ENCODE measurements at regions not wholly inside any gene's neighbourhood (a gene's known extent, or its start where the extent isn't known, plus 50 kb on each side); places are given as distances from the start of the nearest gene placed in this dataset.

DNA sequence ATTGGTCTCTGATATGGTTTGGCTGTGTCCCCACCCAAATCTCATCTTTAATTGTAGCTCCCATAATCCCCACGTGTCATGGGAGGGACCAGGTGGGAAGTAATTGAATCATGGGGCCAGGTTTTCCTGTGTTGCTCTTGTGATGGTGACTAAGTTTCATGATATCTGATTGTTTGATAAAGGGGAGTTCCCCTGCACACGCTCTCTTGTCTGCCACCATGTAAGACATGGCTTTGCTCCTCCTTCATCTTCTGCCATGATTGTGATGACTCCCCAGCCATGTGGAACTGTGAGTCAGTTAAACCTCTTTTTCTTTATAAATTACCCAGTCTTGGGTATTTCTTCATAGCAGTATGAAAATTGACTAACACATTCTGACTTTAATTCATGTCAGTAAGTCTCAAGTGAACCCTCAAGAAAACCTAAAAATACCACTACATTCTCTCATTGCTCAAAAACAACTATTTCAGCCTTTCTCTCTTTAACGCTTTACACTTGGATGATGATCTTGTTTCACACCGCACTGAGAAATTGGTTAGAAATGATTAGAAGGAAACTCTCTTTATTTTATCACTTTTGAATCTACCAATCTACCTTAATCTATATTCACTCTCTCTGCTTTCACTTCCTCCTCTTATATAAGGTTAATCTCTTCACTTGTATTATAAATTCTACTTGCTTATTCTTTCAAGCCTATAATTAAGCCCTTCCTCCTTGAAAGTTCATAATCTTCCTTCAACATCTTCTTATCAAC, 110.1 kb downstream of the GALR1 start:
- no peaks in the 10 kb centered on the region for H3K27me3 ChIP-seq (ENCODE audit: control insufficient read depth, insufficient read depth, low read length)
- H2AFZ ChIP-seq (ENCODE audit: low read length) = no peak overlapping the region
- no peaks in the 10 kb centered on the region for H3K9me3 ChIP-seq (ENCODE audit: control insufficient read depth, insufficient read depth, low read depth, low read length)
- no peak overlapping the region for H3K9ac ChIP-seq (ENCODE audit: insufficient read depth, low read length)
- H4K20me1 ChIP-seq (ENCODE audit: control insufficient read depth, extremely low read depth, insufficient read depth, low read length) = no peaks in the 10 kb centered on the region
- no peak overlapping the region for H3K27ac ChIP-seq (ENCODE audit: insufficient read depth, low read length)
- no peaks in the 10 kb centered on the region for H3K4me1 ChIP-seq (ENCODE audit: control insufficient read depth, extremely low read depth, insufficient read depth, low read length)
- H3K79me2 ChIP-seq (ENCODE audit: control insufficient read depth, insufficient read depth, low read length) = no peaks in the 10 kb centered on the region
- no peaks in the 10 kb centered on the region for H3K36me3 ChIP-seq (ENCODE audit: control insufficient read depth, insufficient read depth, low read length)
- H3K4me3 ChIP-seq (replicated peaks in 1 of 4; ENCODE audit: control extremely low read depth in 1 of 4, insufficient read depth in 1 of 4, low read depth in 3 of 4, low read length in 4 of 4) = no peak overlapping the region
- TF ChIP-seq, protein P1, sequence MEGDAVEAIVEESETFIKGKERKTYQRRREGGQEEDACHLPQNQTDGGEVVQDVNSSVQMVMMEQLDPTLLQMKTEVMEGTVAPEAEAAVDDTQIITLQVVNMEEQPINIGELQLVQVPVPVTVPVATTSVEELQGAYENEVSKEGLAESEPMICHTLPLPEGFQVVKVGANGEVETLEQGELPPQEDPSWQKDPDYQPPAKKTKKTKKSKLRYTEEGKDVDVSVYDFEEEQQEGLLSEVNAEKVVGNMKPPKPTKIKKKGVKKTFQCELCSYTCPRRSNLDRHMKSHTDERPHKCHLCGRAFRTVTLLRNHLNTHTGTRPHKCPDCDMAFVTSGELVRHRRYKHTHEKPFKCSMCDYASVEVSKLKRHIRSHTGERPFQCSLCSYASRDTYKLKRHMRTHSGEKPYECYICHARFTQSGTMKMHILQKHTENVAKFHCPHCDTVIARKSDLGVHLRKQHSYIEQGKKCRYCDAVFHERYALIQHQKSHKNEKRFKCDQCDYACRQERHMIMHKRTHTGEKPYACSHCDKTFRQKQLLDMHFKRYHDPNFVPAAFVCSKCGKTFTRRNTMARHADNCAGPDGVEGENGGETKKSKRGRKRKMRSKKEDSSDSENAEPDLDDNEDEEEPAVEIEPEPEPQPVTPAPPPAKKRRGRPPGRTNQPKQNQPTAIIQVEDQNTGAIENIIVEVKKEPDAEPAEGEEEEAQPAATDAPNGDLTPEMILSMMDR (conservative IDR thresholded peaks at IDR 0.05 in 1 of 2, IDR thresholded peaks at IDR 0.05 in 1 of 2; ENCODE audit: low read depth in 1 of 2, low read length in 2 of 2) = no peak
- TF ChIP-seq EZH2 (IDR thresholded peaks at IDR 0.05; ENCODE audit: low read length, missing control alignments) = no peak
- H3K4me2 ChIP-seq (ENCODE audit: extremely low read depth, insufficient read depth, low read length) = no peak overlapping the region
- no peak for DNase-seq (ENCODE audit: low read depth in 2 of 2)

DNA sequence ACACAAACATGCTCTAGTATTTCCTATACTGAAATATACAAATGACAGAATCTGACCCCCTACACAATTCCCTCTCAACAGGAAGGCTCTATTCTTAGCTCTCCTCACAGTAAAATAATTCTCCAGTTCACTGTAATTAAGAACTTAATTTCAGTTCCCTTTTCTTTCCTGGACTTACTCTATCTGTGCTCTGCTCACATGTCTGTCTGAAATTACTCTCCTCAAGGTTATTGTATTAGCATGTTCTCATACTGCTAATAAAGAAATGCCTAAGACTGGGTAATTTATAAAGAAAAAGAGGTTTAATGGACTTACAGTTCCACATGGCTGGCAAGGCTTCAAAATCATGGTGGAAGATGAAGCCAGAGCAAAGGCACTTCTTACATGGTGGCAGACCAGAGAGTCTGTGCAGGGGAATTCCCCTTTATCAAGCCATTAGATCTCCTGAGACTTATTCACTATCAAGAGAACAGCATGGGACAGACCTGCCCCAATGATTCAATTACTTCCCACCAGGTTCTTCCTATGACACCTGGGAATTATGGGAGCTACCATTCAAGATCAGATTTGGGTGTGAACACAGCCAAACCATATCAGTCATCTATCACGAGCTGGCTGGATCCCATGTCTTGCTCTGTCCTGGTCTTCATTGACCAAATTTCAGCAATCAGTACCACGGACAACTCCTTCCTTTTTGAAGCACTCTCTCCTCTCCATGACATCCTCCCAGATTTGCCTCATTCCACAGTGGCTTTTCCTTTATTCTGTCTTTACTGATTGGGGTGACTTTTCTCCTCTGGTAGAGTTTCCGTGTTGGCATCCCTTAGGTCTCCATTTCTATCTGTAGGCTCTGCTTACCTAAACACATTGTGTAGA, 110.9 kb downstream of the GALR1 start:
- Histone ChIP-seq H3K27ac (ENCODE audit: insufficient read depth, low read length) (no peak overlapping the region), H3K4me3 (replicated peaks in 1 of 4; ENCODE audit: control extremely low read depth in 1 of 4, insufficient read depth in 1 of 4, low read depth in 3 of 4, low read length in 4 of 4) (no peak overlapping the region), H3K4me1 (ENCODE audit: control insufficient read depth, extremely low read depth, insufficient read depth, low read length) (no peaks in the 10 kb centered on the region), H3K36me3 (ENCODE audit: control insufficient read depth, insufficient read depth, low read length) (no peaks in the 10 kb centered on the region), H3K9ac (ENCODE audit: insufficient read depth, low read length) (no peak overlapping the region), H3K9me3 (ENCODE audit: control insufficient read depth, insufficient read depth, low read depth, low read length) (no peaks in the 10 kb centered on the region), H3K79me2 (ENCODE audit: control insufficient read depth, insufficient read depth, low read length) (no peaks in the 10 kb centered on the region), H2AFZ (ENCODE audit: low read length) (no peak overlapping the region), H3K27me3 (ENCODE audit: control insufficient read depth, insufficient read depth, low read length) (no peaks in the 10 kb centered on the region), H4K20me1 (ENCODE audit: control insufficient read depth, extremely low read depth, insufficient read depth, low read length) (no peaks in the 10 kb centered on the region), H3K4me2 (ENCODE audit: extremely low read depth, insufficient read depth, low read length) (no peak overlapping the region)
- no peak for DNase-seq (ENCODE audit: low read depth in 2 of 2)
- TF ChIP-seq EZH2 (IDR thresholded peaks at IDR 0.05; ENCODE audit: low read length, missing control alignments) = no peak
- TF ChIP-seq, protein P1 (conservative IDR thresholded peaks at IDR 0.05 in 1 of 2, IDR thresholded peaks at IDR 0.05 in 1 of 2; ENCODE audit: low read depth in 1 of 2, low read length in 2 of 2) = no peak

DNA sequence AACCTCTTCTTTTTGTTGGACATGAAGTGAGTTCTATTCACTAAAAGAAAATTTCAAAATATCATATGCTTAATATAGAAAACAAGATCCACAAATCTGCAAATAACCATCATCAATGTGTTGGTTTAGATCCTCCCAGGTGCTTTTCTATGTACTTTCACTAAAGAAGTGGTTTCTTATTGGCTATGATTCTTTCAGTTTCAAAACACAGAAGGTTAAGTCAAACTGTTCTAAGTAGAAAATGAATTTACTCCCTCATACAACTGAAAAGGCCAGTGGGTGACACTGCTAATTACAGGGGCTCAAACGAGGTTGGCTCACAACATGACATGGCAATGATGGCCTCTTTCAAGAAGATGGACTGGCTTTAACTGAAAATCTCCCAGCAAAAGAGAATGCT, 111.7 kb downstream of the GALR1 start:
- no peak for TF ChIP-seq EZH2 (IDR thresholded peaks at IDR 0.05; ENCODE audit: low read length, missing control alignments)
- TF ChIP-seq, protein P1 (conservative IDR thresholded peaks at IDR 0.05 in 1 of 2, IDR thresholded peaks at IDR 0.05 in 1 of 2; ENCODE audit: low read depth in 1 of 2, low read length in 2 of 2) = no peak
- no peaks in the 10 kb centered on the region for H3K4me1 ChIP-seq (ENCODE audit: control insufficient read depth, extremely low read depth, insufficient read depth, low read length)
- H4K20me1 ChIP-seq (ENCODE audit: control insufficient read depth, extremely low read depth, insufficient read depth, low read length) = no peaks in the 10 kb centered on the region
- H3K4me3 ChIP-seq (replicated peaks in 1 of 4; ENCODE audit: control extremely low read depth in 1 of 4, insufficient read depth in 1 of 4, low read depth in 3 of 4, low read length in 4 of 4) = no peak overlapping the region
- no peak overlapping the region for H2AFZ ChIP-seq (ENCODE audit: low read length)
- no peaks in the 10 kb centered on the region for H3K27me3 ChIP-seq (ENCODE audit: control insufficient read depth, insufficient read depth, low read length)
- H3K36me3 ChIP-seq (ENCODE audit: control insufficient read depth, insufficient read depth, low read length) = no peaks in the 10 kb centered on the region
- no peak for DNase-seq (ENCODE audit: low read depth in 2 of 2)
- H3K27ac ChIP-seq (ENCODE audit: insufficient read depth, low read length) = no peak overlapping the region
- no peaks in the 10 kb centered on the region for H3K79me2 ChIP-seq (ENCODE audit: control insufficient read depth, insufficient read depth, low read length)
- H3K4me2 ChIP-seq (ENCODE audit: extremely low read depth, insufficient read depth, low read length) = no peak overlapping the region
- H3K9me3 ChIP-seq (ENCODE audit: control insufficient read depth, insufficient read depth, low read depth, low read length) = no peaks in the 10 kb centered on the region
- H3K9ac ChIP-seq (ENCODE audit: insufficient read depth, low read length) = no peak overlapping the region

Data from fibroblast of lung (primary cell).